GM12878 (cell line): ENCODE measurements at regions not wholly inside any gene's neighbourhood (a gene's known extent, or its start where the extent isn't known, plus 50 kb on each side); places are given as distances from the start of the nearest gene placed in this dataset.

Experiments used
- CREB1 ChIP-seq: IDR thresholded peaks from 2 replicates; pipeline ENCODE4 v1.6.1; 2012; ENCODE audit warnings: low read depth, mild to moderate bottlenecking, inconsistent platforms
- CTCF ChIP-seq, 3 experiments: IDR thresholded peaks in 2 of 3; conservative IDR thresholded peaks in 1 of 3; 2 replicates each; pipeline ENCODE4 v1.5.1; 2011; ENCODE audit warnings: low read depth in 3 of 3, low read length in 3 of 3, mild to moderate bottlenecking in 3 of 3, control low read depth in 2 of 3, moderate library complexity in 2 of 3, inconsistent platforms in 1 of 3, mixed read lengths in 1 of 3; ENCODE audit not compliant: control insufficient read depth in 2 of 3, insufficient read depth in 1 of 3; ENCODE audit errors: extremely low read depth in 1 of 3
- E2F4 ChIP-seq: IDR thresholded peaks from 2 replicates; pipeline ENCODE4 v1.6.1; 2012; ENCODE audit warnings: low read depth, low read length, improper control_type of control experiment
- EP300 ChIP-seq, 2 experiments: fragments of 150-350 bp in 1 of 2; IDR thresholded peaks; 2 replicates each; pipeline ENCODE4 v1.6.1; 2011 to 2012; ENCODE audit warnings: low read depth in 2 of 2, low read length in 2 of 2, borderline replicate concordance in 1 of 2, improper control_type of control experiment in 1 of 2, inconsistent platforms in 1 of 2; ENCODE audit not compliant: control insufficient read depth in 1 of 2
- ESRRA ChIP-seq: IDR thresholded peaks from 2 replicates; pipeline ENCODE4 v1.6.1; 2012; ENCODE audit warnings: mild to moderate bottlenecking, low read length, improper control_type of control experiment
- IRF3 ChIP-seq: fragments of 450-650 bp; IDR thresholded peaks from 2 replicates; pipeline ENCODE4 v1.6.1; 2014; ENCODE audit warnings: mild to moderate bottlenecking
- NFYB ChIP-seq: IDR thresholded peaks from 2 replicates; pipeline ENCODE4 v1.6.1; 2011; ENCODE audit warnings: low read depth, mild to moderate bottlenecking, low read length, improper control_type of control experiment, moderate library complexity; ENCODE audit not compliant: insufficient read depth
- SIN3A ChIP-seq: IDR thresholded peaks from 2 replicates; pipeline ENCODE4 v1.6.1; 2012; ENCODE audit warnings: low read depth, low read length, improper control_type of control experiment
- SIX5 ChIP-seq: IDR thresholded peaks from 2 replicates; pipeline ENCODE4 v1.6.1; 2011; ENCODE audit warnings: mild to moderate bottlenecking, low read depth, low read length, moderate library complexity; ENCODE audit not compliant: severe bottlenecking
- SMC3 ChIP-seq: IDR thresholded peaks from 2 replicates; pipeline ENCODE4 v1.6.1; 2011; ENCODE audit warnings: low read length, improper control_type of control experiment, borderline replicate concordance
- ZNF687 ChIP-seq: fragments of 450-650 bp; IDR thresholded peaks from 2 replicates; pipeline ENCODE4 v1.6.1; 2017; ENCODE audit warnings: mild to moderate bottlenecking, moderate library complexity
- TF ChIP-seq, protein P1 (sequence below): IDR thresholded peaks from 2 replicates; pipeline ENCODE4 v1.6.1; 2011; ENCODE audit warnings: low read depth, mild to moderate bottlenecking, low read length, moderate library complexity, borderline replicate concordance; ENCODE audit errors: extremely low read depth

DNA sequence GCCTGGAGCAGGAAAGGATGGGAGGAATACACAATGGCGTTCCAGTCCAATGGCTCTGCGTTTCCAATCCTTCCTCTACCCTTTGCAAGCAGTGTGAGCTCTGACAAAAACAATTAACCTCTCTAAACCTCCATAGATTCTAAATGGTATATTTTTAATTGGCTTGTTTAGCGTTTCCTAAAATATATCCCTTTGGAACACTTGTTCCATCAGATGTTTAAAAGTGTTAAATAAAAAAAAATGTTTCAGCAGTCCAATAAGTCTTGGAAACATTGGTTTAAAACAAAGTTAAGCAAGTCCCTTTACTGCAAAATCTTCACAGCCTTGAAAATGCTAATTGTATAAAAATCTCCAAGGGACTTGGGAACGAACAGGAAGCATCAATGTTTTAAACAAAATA is 432.3 kb upstream of the ARRDC4 start:
- TF ChIP-seq CTCF (IDR thresholded peaks at IDR 0.05 in 2 of 3, conservative IDR thresholded peaks at IDR 0.05 in 1 of 3; ENCODE audit: control insufficient read depth in 2 of 3, extremely low read depth in 1 of 3, insufficient read depth in 1 of 3, low read depth in 3 of 3, low read length in 3 of 3) (no peak), SIN3A (no peak), E2F4 (no peak), EP300 (IDR thresholded peaks at IDR 0.05; ENCODE audit: borderline replicate concordance in 1 of 2, control insufficient read depth in 1 of 2, low read depth in 2 of 2, low read length in 2 of 2) (no peak), ESRRA (no peak), ZNF687 (no peak), NFYB (no peak), CREB1 (no peak), SIX5 (no peak), IRF3 (no peak), SMC3 (no peak)
- TF ChIP-seq, protein P1, sequence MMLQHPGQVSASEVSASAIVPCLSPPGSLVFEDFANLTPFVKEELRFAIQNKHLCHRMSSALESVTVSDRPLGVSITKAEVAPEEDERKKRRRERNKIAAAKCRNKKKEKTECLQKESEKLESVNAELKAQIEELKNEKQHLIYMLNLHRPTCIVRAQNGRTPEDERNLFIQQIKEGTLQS: no peak
